NCI-H82 treated with DMSO at 0.1 percent for 48 hours (cell line): ENCODE measurements at regions not wholly inside any gene's neighbourhood (a gene's known extent, or its start where the extent isn't known, plus 50 kb on each side); places are given as distances from the start of the nearest gene placed in this dataset.

Source experiments
- DNase-seq: peaks from one replicate; lab custom pipeline; 2025; ENCODE audit not compliant: unreplicated experiment; lab: John Stamatoyannopoulos, UW

DNA sequence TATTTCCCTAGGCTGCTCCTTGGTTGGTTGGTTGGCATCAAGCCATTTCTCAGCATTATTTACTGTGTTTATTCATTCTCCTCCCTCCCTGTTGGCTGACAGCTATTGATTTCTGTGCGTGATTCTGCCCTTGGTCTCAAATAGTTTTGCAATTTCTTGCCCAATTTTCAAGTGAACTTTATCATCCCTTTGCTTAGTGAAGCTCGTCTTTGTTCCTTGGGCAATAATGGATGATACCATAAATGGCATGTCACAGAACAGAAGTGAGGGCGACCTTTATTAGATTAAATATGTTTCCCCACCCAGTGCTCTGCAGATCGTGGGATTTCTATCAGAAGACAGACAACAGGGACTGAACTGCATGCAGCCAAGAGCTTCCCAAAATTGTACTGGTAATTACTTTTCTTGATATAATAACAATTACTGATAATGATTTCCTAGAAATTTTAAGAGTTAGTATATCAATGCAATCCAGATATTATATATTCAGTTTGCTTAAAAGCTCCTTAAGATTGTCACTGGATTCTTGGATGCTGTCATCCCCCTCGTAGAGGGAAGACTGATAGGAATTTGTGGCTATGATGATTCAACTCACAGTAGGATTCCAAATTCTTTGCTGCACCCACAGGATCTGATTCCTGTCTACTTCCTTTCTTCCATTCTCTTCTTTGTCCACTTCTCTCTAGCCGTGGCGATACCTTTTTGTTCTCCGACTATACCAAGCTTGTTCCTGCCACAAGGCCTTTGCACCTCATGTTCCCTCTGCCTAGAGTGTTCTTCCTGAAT is 122.1 kb upstream of the KAZN start:
- DNase-seq = no peak

DNA sequence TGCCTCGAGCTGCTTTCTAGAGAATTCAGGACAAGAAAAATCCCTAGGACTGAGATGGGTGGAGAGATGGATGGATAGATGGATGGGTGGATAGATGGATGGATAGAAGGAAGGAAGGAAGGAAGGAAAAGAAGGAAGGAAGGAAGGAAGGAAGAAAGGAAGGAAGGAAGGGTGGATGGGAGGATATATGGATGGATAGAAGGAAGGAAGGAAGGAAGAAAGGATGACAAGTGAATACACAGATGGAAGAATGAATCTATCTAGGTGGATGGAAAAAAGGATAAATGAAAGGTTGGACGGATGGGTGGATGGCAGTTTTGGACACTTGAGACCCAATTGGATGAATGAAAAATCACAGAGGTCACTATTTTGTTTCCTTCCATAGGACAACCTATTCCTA is 120.4 kb upstream of the KAZN start:
- no peak for DNase-seq

DNA sequence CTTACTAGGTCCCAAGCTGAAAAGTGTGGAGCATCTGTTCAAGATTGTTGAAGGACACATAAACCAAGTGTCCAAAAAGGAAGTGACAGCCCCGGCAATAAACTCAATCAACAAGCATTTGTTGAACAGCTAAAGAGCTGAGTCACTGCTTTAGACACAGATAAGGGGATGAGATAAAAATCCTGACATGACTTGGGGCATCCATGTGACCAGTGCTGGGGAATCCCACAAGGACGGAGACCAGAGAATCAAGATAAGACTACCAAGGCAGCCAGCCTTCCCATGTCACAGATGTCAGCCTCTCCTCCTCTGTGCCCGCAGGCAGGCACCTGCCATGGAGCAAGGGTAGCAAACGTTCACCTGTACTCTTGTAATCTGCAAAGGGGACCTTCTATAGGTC is 118.6 kb upstream of the KAZN start:
- no peak for DNase-seq

DNA sequence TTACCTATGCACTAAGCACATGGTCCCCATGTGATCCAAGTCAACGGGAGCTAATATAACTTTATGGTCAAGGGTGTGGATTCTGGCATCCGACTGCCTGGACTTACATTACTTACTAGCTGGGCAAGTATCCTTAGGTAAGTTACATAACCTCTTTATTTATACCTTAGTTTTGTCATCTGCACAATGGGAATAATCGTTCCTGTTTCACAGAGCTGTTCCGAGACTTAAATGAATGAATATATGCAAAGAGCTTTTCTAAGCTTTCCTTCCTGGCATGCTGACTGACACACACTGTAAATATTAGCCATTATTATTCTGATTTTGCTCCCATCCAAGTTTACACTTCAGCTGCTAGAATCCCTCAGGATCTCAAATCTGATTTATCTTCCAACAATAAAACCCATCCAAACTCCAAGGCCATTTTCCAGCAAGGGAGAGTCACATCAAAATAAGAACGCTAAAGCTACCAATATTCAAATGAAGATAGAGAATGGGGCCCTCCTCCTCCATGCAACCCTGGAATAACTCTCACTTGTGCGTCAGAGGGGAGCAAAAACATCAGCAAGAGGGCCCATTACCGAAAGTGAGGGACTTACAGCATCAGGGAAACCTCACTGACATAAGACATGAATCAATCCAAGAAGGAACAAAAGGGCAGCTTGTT is 115.6 kb upstream of the KAZN start:
- DNase-seq = no peak

DNA sequence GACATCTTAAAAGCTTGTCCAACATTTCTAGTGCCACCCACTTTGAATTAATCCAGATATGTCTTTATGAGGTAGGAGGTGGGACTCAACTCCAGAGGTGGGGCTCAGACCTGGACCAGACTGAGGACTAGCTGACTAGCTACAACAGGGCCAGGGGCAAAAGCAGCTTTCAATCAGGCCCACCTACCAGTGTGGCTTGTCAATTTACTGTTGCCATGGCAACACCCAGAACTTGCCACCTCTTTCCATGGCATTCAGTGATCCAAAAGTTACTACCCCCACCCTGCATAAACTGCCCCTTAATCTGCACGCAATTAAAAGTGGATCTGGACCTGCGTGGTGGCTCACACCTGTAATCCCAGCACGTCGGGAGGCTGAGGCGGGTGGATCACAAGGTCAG is 113.2 kb upstream of the KAZN start:
- DNase-seq = no peak

DNA sequence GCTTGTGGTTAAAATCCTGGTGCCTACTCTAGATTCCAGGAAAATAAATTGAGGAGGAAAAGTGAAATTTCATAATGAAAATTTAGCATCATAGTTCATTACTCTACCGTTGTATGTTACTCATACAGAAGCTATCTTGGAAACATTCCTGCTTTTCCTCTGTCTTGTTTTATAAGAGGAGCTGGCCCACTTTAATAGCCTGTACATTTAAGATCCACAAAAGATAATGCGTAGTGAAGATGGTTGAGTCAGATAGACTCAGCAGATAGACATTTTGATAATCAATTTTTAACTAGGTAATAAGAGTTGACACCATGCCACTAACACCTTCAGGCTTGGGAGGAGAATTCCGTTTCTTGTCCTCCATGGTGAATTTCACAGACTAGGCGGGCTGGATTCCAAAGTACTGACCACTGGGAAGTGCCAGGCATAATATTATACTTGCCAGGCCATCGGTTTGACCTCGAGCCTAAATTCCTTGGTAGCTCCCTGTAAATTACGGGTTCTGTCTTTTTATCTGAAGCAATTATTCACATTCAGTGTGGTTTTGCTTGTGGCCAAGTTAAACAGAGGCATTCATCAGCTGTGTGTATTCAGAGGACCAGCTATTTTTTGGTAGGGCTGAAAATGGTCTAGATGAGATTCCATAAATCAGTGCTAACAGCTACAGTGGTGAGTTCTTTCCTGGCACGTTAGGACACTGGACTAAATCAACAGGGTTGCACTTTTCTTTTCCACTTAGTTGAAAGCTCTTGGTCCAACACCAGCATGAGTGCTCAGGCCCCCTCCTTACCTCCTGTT is 111.9 kb upstream of the KAZN start:
- no peak for DNase-seq

DNA sequence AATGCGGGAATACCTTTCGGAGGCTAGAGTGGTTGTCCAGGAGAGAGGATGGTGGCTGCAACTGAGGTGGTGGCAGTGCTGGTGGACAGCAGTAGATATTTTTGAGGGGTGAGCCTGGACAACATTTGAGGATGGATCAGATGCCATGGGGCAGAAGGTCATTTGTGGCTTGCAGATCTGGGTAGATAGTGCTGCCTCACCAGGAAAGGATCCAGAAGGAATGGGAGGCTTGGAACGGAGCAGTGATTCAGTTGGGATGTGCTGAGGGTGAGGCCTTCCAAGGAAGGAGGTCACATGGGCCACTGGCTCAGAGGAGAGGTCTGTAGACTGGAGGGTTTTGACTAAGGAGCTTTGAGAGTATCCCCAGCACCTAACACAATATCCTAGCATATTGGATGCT is 110.8 kb upstream of the KAZN start:
- DNase-seq = no peak

DNA sequence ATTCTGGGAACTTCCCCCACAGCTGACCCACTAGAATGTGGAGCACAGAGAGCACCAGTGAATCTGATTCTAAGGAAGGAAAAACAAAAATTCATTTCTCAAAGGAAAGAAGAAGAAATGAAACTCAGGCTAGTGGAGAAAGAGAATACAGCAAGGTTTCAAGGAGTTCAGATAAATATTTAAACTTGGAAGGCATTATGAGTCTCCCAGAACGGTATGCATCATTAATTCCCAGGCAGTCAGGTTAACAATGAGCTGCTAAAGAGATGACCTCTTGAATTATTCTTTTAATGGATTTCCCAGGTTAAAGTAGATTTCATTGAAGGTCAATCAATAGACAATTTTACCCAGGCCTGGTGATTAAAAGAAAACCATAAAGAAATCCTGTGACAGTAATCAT is 103.6 kb upstream of the KAZN start:
- DNase-seq = no peak

DNA sequence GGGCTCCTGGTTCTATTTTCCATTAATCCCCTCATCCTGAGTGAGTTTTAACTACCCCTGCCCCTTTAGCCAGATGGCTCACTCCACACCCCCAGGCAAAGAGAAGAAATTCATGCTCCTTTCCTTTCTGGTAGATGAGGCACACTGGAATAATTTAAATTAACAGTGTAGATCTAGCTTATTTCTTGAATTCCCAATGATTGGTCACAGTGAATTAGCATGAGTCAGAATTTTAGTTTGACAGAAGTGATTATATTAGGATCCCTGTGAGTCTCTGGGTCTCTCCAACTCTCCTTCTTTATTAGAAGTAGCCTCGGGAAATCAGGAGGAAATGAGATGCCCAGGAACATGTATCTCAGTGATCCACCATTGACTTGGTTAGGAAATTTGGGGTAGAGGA is 103.1 kb upstream of the KAZN start:
- DNase-seq = no peak

DNA sequence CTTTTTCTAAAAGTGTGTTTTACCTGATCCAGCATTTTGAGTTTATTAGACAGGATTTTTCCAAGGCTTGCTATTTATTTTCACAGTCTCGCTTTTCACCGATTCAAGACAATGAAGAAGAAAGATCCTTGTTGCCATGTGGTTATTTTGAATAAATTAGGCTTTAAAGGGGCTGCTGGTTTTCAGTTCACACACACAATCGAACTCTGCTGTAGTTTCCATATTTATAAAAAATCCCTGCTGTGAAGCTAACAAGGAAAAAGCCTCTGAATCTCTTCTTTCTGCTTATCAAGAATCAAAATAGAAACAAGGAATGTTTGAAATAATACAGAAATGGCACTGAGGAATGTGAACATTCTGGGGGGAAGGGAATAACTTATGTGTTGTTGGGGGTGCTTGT is 102.5 kb upstream of the KAZN start:
- DNase-seq = no peak

DNA sequence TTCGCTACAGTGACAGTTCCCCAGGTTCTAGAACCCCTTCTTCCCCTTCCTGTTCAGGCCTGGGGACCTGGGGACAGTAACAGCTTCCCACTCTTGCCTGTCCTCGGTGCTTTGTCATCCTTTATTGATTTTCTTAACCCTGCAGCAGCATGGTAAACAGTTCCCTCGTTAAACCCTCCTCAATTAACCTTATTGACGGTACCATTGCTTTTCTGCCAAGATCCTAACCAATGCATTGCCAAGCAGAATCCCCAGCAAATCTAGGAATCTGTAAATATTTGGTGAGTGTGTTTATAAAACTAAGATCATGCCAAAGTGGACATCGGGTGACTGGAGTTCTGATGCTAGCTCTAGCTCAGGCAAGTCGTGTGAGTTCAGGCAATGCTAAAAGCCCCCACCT is 99.6 kb upstream of the KAZN start:
- no peak for DNase-seq

DNA sequence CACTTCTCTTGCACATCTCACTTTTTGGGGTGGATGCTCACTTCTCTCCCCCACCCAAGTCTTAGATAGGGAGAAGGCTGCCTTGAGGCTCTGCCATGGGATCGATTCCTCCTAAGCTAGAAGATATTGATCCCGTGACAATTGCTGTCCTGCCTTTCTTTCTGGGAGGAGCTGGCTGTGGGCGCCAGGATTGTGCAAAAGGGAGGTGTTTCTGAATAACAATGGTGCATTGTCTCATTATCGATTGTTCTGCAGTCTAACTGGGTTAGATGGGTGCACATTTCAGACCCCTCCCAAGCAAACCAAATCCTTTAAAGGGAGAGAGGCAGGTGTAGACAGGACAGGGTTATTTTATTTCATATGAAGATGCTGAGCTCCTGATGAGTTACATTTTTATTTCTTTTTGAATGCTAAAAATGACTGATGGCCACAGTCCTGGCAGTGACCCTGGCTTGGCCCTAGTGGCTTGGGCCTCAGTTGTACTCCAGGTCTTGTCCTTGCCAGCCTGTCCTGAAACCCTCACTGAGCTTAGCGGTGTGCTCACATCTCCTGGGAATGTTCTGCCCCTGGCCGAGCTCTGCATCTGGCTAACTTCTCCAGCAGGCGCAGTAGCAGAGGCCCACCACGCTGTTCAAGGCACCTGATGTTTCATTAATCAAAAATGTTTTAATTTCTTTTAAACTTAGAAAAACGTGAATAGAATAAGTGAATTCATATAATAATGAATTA is 99.0 kb upstream of the KAZN start:
- DNase-seq = no peak

DNA sequence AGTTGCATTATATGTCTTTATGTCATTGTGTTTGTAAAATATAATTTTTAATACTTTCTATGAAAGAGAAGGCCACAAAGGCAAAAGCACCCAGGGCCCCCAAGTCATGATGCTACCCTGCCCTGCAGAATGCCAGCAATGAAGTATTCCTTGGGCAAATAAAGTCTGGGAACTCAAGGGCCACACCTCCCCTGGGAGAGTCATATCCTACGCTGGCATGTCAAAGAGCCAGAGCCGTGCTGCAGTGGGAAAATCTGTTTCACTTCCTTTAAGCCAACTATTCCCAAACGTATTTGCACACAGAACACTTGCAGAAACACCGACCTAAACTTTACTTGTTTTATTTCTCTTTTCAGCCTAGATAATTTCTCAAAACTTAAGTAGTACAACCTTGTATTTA is 98.4 kb upstream of the KAZN start:
- no peak for DNase-seq

DNA sequence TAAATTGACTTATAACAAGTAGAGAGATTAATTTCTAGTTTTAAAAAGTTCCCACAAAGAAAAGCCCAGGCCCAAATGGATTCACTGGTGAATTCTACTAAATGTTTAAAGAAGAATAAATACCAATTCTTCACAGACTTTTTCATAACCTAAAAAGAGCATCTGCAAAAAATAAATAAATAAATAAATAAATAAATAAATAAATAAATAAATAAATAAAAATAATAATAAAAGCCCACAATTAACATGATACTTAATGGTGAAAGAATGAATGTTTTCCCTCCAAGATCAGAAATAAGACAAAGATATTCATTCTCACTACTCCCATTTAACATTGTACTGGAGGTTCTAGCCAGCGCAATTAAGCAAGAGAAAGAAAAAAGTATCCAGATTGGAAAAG is 97.6 kb upstream of the KAZN start:
- DNase-seq = no peak

DNA sequence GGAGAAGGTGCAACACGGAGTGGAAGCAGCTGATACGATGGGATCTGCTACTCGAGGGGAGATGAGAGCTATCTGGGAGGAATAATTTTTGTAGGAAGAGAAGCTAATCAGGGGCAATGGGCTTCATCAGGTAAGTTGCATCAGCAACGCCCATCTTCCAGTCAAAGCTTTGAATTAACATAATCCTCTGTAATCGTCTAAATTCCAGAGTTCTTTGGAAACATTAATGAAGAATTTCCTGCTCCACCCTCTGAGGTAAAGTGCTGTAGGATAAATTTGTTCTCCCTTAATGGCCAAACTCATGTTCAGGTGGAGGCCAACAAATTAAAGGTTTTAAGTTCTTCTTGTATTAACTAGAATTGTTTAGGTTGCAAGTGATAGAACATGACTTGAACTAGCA is 94.0 kb upstream of the KAZN start:
- DNase-seq = no peak

DNA sequence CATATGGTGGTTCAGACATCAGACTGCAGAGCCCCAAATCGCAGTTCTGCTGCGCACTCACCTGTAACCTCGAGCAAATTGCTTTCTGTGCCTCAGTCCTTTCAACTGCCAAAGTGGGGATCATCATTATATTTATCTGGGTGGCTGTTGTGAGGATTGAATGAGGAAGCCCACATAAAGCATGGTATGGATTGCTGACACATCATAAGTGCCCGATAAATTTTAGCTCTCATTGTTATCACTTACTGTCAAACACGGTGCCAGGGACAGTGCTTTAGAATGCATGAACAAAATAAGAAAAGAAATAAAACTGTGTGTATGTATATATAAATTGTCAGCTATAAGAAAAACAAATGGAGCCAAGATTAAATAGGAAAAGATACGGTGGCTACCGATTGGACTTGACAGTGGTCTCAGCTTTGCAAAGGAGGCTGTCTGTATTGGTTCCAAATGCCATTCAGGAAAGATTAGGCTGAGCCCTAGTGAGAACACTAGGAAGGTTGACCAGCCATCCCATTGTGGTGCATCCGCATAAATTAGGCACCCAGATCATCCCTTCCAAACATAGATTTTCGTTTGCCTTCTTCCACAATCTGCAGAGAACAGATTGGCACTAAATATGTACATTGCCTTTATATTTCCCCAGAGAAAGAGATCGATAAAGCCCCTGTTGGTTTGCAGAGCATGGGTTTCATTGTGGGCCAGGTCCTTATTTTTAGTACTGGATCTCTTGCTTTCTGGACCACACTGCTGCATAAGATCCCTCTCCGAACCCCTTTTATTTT is 91.8 kb upstream of the KAZN start:
- no peak for DNase-seq

DNA sequence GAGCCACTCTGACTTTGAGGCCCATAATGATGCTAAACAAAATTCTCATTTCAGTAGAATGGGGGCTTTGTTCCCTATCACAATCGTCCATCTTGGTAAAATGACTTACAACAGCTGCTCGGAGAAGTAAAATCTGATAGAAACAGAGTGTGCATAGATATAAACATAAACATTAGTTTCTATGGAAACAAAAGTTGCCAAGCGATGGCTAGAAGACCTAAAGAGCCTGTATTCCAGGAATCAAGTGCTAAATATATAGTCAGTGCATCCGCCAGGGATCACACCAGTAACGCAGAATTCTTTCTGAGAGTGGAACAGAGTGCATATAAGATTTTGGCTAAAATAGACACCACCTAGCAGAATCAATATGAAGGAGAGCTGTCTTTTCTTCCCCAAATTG is 91.2 kb upstream of the KAZN start:
- no peak for DNase-seq

DNA sequence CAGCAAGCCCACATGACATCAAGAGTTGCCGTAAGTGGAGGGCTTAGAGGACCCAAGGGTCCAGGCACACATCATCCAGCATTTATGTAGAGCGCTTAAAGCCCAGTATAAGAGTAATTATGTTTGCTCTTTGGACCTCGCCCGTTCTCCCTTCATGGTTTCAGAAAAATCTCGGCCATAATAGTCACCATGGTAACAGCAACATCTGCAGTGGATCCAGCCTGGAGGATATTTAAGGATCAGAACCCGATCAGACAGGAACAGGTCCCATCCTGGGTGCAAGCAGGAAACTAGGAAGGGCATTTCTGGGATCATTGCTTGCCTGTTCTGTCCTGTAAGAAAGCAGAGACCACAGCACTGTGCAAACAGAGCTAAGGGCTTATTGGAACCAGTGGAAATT is 89.9 kb upstream of the KAZN start:
- DNase-seq = no peak

DNA sequence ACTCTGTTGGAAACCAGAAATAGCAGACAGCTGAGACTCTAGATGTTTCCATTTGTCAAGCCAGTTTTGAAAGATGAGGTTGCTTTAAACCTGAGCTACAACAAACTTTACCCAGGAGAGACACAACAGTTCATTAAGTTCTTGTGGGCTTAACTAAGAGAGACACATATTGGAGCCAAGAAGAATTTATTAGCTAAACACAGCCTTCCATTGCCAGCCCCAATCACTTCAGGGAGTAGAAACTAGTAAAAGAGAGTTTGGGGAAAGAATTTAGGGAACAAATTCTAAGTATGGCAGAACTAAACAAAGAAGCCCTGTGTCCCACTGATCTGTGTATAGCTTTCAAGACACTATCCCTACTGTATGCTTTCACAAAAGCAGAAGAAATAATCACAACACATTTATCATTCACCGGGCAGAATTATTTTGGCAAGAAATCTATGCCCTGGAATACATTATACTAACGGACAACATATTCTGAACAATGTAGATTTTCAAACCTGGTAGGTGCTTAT is 87.3 kb upstream of the KAZN start:
- DNase-seq = no peak

DNA sequence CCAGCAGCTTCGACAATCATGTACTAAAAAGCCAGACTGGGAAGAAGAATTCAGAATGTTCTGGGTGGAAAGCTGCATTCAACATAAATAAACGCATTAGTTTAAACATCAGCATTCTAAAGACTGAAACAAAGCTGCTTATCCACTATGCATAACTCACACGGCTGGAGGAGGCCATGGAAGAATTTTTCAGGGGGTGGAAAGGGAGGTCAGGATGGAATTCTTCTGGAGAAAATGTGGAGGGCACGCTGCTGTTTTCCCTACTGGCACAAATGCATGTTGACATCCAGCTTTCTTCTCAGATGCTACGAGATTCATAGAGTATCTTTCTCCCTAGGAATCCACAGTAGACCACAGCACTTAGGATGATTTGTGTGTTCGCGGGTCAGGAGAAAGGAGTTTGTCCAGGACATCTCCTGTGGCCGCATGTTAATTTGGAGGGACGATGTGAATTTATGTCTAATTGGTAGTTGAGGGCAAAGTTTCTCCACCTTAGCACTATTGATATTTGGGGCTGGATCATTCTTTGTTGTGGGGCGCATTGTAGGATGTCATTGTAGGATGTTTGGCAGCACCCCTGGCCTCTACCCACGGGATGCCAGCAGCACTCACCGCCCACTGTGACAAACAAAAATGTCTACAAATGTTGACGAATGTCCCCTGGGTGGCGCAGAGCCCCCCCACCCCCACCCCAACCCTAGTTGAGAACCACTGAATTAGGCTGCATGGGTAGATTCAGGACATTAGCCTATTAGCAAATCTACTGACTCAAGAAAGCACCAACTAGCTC is 86.5 kb upstream of the KAZN start:
- DNase-seq = no peak
